RWPE1 (cell line): ENCODE measurements at regions not wholly inside any gene's neighbourhood (a gene's known extent, or its start where the extent isn't known, plus 50 kb on each side); places are given as distances from the start of the nearest gene placed in this dataset.

Experiments
- CTCF ChIA-PET: fragments of 350-600 bp; sonication (Branson Sonifier 250); formaldehyde crosslinking; extraction: SDS; loops from one replicate; lab custom pipeline; 2021; lab: Yijun Ruan, JAX
- POLR2A ChIA-PET: fragments of 400-600 bp; formaldehyde crosslinking; extraction: SDS; loops from one replicate; lab custom pipeline; 2020; ENCODE audit warnings: antibody characterized with exemption; ENCODE audit not compliant: low non-redundant PET; lab: Yijun Ruan, JAX
- DNase-seq: peaks from one replicate; pipeline ENCODE4 v3.0.0; 2012; ENCODE audit warnings: low spot score
- H3K27ac ChIP-seq: fragments of 450-650 bp; 2 replicates; pipeline ENCODE4 v1.5.1; 2017
- TF ChIP-seq, protein P1 (sequence below): fragments of 450-650 bp; conservative IDR thresholded peaks from 2 replicates; pipeline ENCODE4 v1.5.1; 2017; ENCODE audit warnings: low read depth, mild to moderate bottlenecking

DNA sequence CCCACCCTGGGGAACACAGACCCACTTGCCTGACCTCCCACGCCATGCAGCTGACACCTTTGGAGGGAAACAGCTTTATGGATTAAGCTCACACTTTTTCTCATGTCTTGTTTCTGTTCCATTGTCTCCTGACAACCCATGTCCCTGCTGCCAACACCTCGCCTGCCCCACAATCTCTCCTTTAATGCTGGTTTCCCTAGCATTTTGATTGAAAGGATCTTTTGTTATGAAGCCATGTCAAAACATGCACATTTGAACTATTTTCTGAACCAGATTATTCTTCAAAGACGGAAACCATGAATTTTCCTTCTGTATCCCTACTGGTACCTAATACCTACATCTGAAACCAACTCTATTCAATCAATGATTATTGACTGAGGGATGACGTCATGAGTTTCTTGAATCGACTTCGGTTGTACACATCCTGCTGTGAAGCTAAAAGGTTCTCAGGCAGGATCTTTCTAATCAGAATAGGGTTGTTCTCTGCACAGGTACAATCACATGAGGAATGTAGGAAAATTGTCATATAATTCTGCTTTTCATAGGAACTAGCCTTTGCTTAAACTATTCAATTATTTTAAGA lies 106.2 kb upstream of the NEBL start:
- CTCF ChIA-PET, result no interaction called here

DNA sequence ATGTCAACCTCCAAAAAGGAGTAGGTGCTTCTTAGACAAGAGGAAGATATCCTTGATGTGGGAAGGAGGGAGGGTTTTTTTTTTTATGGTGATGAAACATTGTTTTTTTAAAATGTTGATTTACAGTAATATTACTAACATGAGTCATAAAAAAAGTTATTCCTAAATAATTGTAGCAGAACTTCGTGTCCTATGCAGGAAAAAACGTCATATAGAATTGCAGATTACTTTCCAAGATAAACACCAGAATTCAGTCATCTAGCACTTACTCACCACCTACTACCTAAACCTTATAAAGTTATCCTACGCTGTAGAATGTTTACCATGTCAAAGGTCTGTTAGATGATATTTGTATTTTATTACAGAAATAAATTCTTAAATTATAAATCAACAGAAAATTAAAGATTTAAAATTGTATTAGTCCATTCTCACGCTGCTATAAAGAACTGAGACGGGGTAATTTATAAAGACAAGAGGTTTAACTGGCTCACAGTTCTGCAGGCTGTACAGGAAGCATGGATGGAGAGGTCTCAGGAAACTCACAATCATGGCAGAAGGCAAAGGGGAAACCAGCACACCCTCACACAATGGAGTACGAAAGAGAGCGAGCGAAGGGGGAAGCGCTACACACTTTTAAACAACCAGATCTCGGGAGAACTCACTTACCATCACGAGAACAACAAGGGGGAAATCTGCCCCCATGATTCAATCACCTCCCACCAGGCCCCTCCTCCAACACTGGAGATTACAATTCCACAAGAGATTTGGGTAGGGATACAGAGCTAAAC lies 105.2 kb upstream of the NEBL start:
- peak; percentile 68 for DNase-seq
- TF ChIP-seq, protein P1, sequence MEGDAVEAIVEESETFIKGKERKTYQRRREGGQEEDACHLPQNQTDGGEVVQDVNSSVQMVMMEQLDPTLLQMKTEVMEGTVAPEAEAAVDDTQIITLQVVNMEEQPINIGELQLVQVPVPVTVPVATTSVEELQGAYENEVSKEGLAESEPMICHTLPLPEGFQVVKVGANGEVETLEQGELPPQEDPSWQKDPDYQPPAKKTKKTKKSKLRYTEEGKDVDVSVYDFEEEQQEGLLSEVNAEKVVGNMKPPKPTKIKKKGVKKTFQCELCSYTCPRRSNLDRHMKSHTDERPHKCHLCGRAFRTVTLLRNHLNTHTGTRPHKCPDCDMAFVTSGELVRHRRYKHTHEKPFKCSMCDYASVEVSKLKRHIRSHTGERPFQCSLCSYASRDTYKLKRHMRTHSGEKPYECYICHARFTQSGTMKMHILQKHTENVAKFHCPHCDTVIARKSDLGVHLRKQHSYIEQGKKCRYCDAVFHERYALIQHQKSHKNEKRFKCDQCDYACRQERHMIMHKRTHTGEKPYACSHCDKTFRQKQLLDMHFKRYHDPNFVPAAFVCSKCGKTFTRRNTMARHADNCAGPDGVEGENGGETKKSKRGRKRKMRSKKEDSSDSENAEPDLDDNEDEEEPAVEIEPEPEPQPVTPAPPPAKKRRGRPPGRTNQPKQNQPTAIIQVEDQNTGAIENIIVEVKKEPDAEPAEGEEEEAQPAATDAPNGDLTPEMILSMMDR, result no peak
- peak overlapping the region; percentile 83 for H3K27ac ChIP-seq
- ChIA-PET POLR2A (no interaction called here), CTCF (no interaction called here)

More for the DNA sequence above, 106.2 kb upstream of the NEBL start:
- POLR2A ChIA-PET, result no interaction called here
- H3K27ac ChIP-seq, result no peak overlapping the region; the same call in 1 of the 2 replicates
- DNase-seq, result no peak
- TF ChIP-seq, protein P1, result no peak

DNA sequence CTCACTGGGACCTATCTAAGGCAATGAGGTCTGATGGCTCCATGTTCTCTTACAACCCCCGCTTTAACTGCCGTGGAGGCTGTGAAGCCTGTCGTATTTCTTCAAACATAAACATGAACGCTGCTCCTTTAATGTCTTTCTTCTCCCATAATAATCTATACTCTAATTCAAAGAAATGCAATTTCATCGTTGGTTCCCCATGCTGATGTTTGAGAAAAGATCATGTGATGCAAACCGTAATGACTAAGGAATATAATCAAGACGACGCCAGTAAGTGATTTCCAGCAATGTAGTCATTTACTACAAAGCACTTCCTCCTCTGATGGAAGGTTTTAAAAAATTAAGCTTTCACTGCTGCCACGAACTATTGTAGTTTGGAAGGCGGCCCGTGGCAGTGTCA lies 102.6 kb upstream of the NEBL start:
- TF ChIP-seq, protein P1, result no peak
- ChIA-PET CTCF (interaction anchor here (0.7 kb wide), 1 partner anchor 76 kb away, joined by 3 read pairs; no protein-coding TSS in a partner anchor), POLR2A (no interaction called here)
- no peak for DNase-seq
- H3K27ac ChIP-seq, result no peak overlapping the region

DNA sequence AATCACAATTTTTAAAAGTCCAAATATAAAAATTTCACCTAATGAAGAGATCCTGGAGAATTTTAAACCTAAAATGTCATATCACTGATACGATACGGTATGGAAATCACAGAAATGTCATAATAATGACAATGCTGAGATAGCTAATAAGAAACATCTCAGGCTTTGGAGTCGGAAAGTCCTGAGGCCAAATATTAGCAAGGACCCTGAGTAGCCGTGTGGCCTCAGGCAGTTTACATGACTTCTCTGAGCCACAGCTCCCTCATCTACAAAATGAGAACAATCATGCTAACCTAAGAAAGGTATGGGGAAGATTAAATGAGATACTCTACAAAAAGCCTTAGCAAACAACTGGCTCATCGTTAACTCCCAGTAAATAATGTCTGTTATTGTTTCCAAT lies 100.9 kb upstream of the NEBL start:
- POLR2A ChIA-PET, result no interaction called here
- TF ChIP-seq, protein P1, result no peak
- no peak for DNase-seq
- H3K27ac ChIP-seq, result no peak overlapping the region
- CTCF ChIA-PET, result no interaction called here

DNA sequence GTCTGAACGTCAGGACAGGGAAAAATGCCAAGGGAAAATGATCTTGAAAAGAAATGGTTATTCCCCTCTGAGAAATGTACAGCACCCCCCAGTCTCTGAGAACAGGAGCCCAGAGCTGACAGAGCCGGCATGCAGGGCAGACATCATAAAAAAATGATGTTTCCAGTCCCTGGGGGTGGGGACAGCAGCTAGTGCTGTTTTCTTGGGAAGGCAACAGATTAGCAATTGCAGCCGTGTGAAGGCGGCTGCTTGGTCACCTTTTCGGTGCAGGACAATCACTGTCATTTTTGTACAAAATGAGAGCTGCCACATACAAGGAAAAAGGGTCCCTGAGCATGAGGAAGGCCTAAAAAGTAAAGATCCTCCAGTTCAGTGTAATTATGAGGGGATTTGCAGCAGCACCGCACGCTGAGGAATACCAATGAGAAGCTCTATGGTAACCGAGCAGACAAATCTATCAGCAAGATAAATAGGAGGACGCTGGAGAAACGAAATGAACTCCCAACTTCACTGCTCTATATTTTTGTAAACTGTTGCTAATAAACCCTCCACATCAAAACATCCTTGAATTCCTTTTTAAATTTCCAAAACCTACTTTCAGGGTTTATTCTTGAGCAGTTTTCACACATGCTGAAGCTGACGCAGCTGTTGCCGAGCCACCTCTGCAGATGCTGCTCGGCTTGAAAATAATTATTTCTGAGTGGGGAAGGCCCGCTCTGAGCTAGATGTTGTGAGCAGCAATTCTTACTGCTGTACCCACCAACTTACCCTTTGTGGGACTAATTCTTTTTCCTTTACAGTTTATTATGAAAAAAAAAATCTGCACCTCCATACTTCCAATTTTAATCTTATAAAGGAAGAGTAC lies 98.2 kb upstream of the NEBL start:
- POLR2A ChIA-PET, result no interaction called here
- CTCF ChIA-PET, result interaction anchor here (0.5 kb wide), 1 partner anchor 201 kb away, joined by 3 read pairs; no protein-coding TSS in a partner anchor
- H3K27ac ChIP-seq, result no peak overlapping the region
- DNase-seq, result no peak
- TF ChIP-seq, protein P1, result no peak

DNA sequence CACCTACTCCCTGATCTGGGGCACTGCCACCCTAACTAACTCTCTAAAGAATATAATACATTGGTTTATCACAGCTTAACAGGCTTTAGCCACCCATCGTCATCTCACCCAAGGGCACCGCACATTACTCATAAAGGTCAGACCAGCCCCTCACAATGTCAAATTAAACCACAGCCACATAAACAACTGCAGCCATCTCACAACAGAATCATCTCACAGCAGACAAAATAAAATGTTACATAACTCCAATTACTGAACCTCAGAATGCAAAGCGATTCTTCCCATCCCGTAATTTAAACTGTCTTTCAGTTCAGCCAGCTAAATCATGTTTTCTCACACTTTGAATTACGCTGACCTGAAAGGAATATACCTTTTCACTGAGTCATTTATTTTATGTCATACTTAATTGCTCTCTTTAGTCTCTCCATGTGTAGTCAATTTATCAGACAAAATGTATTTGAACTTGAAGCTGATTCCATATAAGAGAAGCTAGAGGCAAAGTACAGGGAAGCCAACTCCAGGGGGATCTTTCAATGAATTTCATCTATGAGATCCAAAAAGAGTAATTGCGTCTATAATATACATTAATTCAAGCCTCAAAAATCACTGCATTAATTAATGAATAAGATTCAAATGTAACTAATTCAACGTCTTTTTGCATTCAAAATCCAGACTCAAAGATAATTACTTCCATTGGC lies 96.9 kb upstream of the NEBL start:
- no peak overlapping the region for H3K27ac ChIP-seq
- ChIA-PET POLR2A (no interaction called here), CTCF (no interaction called here)
- TF ChIP-seq, protein P1, result no peak
- no peak for DNase-seq
